ENCODE measurements at regions not wholly inside any gene's neighbourhood (a gene's known extent, or its start where the extent isn't known, plus 50 kb on each side); places are given as distances from the start of the nearest gene placed in this dataset.

DNA sequence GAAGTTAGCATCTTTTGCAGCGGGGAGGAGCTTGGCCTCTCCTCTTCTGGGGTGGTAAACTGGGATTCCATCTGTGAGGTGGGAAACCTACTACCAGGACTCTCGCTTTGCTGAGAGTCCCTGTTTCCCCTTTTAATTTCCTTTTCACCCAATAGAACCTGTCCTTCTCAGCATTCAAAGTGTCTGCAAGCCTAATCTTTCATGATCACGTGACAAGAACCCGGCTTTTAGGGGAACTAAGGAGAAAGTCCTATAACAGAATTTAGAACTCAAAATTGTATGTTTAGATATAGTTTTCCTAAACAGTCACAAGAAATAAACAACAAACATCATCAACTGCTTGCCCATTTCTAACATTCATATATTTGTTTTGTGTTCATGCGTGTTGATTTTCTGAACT lies 103.6 kb upstream of the CDH19 start:
- 85 to 91% (median 85%) methylated on average over 5 of the region's 5 CpGs for WGBS, 3 donors
- no peak for ATAC-seq

DNA sequence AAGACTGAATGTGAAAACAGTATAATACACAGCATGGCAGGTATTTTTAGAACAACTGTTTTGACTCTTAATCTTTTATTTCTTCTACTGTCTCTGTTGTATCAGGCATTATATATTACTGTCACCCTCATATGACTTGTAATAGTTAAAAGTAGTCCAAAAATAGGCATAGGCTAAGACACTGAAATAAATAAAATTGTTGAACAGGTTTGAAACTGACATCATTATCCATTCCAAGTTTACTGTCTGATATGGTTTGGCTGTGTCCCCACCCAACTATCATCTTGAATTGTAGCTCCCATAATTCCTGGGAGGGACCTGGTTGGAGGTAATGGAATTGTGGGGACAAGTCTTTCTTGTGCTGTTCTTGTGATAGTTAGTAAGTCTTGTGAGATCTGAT lies 91.4 kb upstream of the CDH19 start:
- ATAC-seq = no peak
- H3K27me3 ChIP-seq (ENCODE audit: insufficient read depth in 3 of 3, low read length in 2 of 3) = no peaks in the 10 kb centered on the region
- no peak overlapping the region for H3K4me3 ChIP-seq
- no peak for DNase-seq
- H3K36me3 ChIP-seq (ENCODE audit: insufficient read depth in 1 of 2, low read depth in 1 of 2) = no peaks in the 10 kb centered on the region
- no peaks in the 10 kb centered on the region for H3K9me3 ChIP-seq
- intact Hi-C loops (cut with DNase I) = no loop called here
- H3K4me1 ChIP-seq = no peaks in the 10 kb centered on the region
- no peak overlapping the region for H3K27ac ChIP-seq
- TF ChIP-seq CTCF (IDR thresholded peaks at IDR 0.05) = no peak

More for the DNA sequence above, 103.6 kb upstream of the CDH19 start:
- H3K27me3 ChIP-seq (ENCODE audit: insufficient read depth in 3 of 3, low read length in 2 of 3) = no peaks in the 10 kb centered on the region
- no peak for DNase-seq
- H3K36me3 ChIP-seq (ENCODE audit: insufficient read depth in 1 of 2, low read depth in 1 of 2) = no peaks in the 10 kb centered on the region
- intact Hi-C loops (cut with DNase I) = no loop called here
- no peak for TF ChIP-seq CTCF (IDR thresholded peaks at IDR 0.05)
- no peaks in the 10 kb centered on the region for H3K9me3 ChIP-seq
- H3K27ac ChIP-seq = no peak overlapping the region
- no peaks in the 10 kb centered on the region for H3K4me1 ChIP-seq
- H3K4me3 ChIP-seq = no peak overlapping the region

GRCh38 chr18:66694852-66695251 lies 91.0 kb upstream of the CDH19 start:
- Histone ChIP-seq H3K9me3 (no peaks in the 10 kb centered on the region), H3K27me3 (ENCODE audit: insufficient read depth in 3 of 3, low read length in 2 of 3) (no peaks in the 10 kb centered on the region), H3K27ac (no peak overlapping the region), H3K36me3 (ENCODE audit: insufficient read depth in 1 of 2, low read depth in 1 of 2) (no peaks in the 10 kb centered on the region), H3K4me1 (no peaks in the 10 kb centered on the region), H3K4me3 (no peak overlapping the region)
- WGBS, 3 donors = 71 to 87% (median 82%) methylated on average over 1 of the region's 1 CpG
- no peak for DNase-seq
- no peak for TF ChIP-seq CTCF (IDR thresholded peaks at IDR 0.05)
- no peak for ATAC-seq
- intact Hi-C loops (cut with DNase I) = no loop called here

DNA sequence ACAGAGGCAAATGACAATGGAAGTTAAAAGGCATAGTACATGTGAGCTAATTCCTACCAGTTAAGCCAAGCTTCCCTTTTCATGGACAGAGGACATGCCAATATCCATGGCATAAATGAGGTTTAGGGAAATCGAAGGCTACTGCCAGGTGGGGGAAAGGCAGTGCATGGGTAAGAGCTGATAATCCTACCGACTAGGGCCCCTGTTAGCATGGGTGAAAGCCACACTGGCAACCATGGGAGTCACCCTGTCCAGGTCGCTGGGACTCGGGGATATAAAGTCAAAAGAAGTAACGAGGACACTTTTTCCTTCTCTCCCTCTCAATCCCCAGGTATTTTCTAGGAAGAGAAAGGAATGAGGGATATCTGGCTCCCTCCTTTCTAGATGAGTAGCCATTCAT lies 83.7 kb upstream of the CDH19 start:
- ATAC-seq (no peak), DNase-seq (no peak)
- H3K4me1 ChIP-seq = no peaks in the 10 kb centered on the region
- peaks cover 10% of the 10 kb centered on the region for H3K9me3 ChIP-seq
- intact Hi-C loops (cut with DNase I) = no loop called here
- H3K4me3 ChIP-seq = no peak overlapping the region
- no peaks in the 10 kb centered on the region for H3K27me3 ChIP-seq (ENCODE audit: insufficient read depth in 3 of 3, low read length in 2 of 3)
- WGBS, 3 donors = 86 to 95% (median 92%) methylated on average over 5 of the region's 5 CpGs
- H3K36me3 ChIP-seq (ENCODE audit: insufficient read depth in 1 of 2, low read depth in 1 of 2) = no peaks in the 10 kb centered on the region
- TF ChIP-seq CTCF (IDR thresholded peaks at IDR 0.05) = no peak
- no peak overlapping the region for H3K27ac ChIP-seq

DNA sequence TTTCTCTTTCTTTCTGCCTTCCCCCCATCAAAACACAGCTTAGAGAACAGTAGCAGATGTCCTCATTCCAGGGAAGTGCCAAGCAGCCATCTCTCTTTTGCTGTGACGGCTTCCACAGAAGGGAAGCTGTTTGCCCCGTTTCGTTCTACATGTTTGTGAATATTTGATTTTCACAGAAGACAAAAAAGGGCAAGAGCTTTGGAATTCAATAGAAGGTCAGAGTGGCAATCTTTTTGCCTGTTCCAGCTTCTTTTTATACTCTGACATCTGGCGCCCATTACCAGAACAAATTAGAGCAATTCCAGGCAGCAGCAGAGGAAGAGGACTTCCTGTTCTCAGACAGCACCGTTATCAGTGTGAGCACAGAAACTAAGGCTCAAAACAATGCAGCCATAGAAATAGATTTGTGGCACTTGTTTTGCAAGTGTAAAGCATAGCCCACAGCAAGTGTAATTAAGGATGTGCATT lies 79.0 kb upstream of the CDH19 start:
- WGBS, 3 donors = 0 to 2% (median 1%) methylated on average over 5 of the region's 5 CpGs
- H3K27ac ChIP-seq = no peak overlapping the region

More for the DNA sequence above, 79.0 kb upstream of the CDH19 start:
- DNase-seq (no peak), ATAC-seq (no peak)
- Histone ChIP-seq H3K9me3 (peaks cover 8% of the 10 kb centered on the region), H3K36me3 (ENCODE audit: insufficient read depth in 1 of 2, low read depth in 1 of 2) (no peaks in the 10 kb centered on the region), H3K4me1 (no peaks in the 10 kb centered on the region), H3K27me3 (ENCODE audit: insufficient read depth in 3 of 3, low read length in 2 of 3) (no peaks in the 10 kb centered on the region), H3K4me3 (no peak overlapping the region)
- intact Hi-C loops (cut with DNase I) = no loop called here
- no peak for TF ChIP-seq CTCF (IDR thresholded peaks at IDR 0.05)
